GM23248 (cell line): ENCODE measurements at regions not wholly inside any gene's neighbourhood (a gene's known extent, or its start where the extent isn't known, plus 50 kb on each side); places are given as distances from the start of the nearest gene placed in this dataset.

Experiments used
- EZH2 ChIP-seq: fragments of 200-600 bp; sonication (generic); IDR thresholded peaks from 2 replicates; pipeline ENCODE4 v1.6.1; 2018; ENCODE audit warnings: antibody characterized with exemption, mild to moderate bottlenecking; ENCODE audit not compliant: insufficient read depth, poor library complexity, severe bottlenecking
- EZH2phosphoT487 ChIP-seq: fragments of 200-600 bp; sonication (generic); IDR thresholded peaks from 2 replicates; pipeline ENCODE4 v1.6.1; 2018; ENCODE audit warnings: antibody characterized with exemption, moderate library complexity, mild to moderate bottlenecking, low read depth; ENCODE audit not compliant: insufficient read depth

GRCh38 chr3:104044002-104044401 lies 1322.7 kb upstream of the ALCAM start:
- TF ChIP-seq EZH2 (no peak), EZH2phosphoT487 (no peak)
